ENCODE measurements at regions not wholly inside any gene's neighbourhood (a gene's known extent, or its start where the extent isn't known, plus 50 kb on each side); places are given as distances from the start of the nearest gene placed in this dataset.

- DNase-seq = peak; percentile 10
Observed at GRCh38 chrX:95791876-95792275, 892.8 kb upstream of the DIAPH2 start.

- no peak for DNase-seq
Observed at GRCh38 chrX:95797344-95797743, 887.3 kb upstream of the DIAPH2 start.

GRCh38 chrX:95823796-95824195 lies 860.8 kb upstream of the DIAPH2 start:
- no peak for DNase-seq

GRCh38 chrX:95835223-95835622 lies 849.4 kb upstream of the DIAPH2 start:
- DNase-seq = no peak

GRCh38 chrX:95836517-95836916 lies 848.1 kb upstream of the DIAPH2 start:
- no peak for DNase-seq

- DNase-seq = no peak
Observed at GRCh38 chrX:95841863-95842262, 842.8 kb upstream of the DIAPH2 start.

- no peak for DNase-seq
Observed at GRCh38 chrX:95860127-95860526, 824.5 kb upstream of the DIAPH2 start.

- DNase-seq = no peak
Observed at GRCh38 chrX:95875661-95876060, 809.0 kb upstream of the DIAPH2 start.

- no peak for DNase-seq
Observed at GRCh38 chrX:95878874-95879273, 805.8 kb upstream of the DIAPH2 start.

GRCh38 chrX:95884186-95884585 lies 800.5 kb upstream of the DIAPH2 start:
- DNase-seq = peak; percentile 54

GRCh38 chrX:95885074-95885473 lies 799.6 kb upstream of the DIAPH2 start:
- peak; percentile 72 for DNase-seq

- no peak for DNase-seq
Observed at GRCh38 chrX:95889279-95889678, 795.4 kb upstream of the DIAPH2 start.

- DNase-seq = no peak
Observed at GRCh38 chrX:95893636-95894035, 791.0 kb upstream of the DIAPH2 start.

- DNase-seq = no peak
Observed at GRCh38 chrX:95903490-95903889, 781.2 kb upstream of the DIAPH2 start.

GRCh38 chrX:95903975-95904374 lies 780.7 kb upstream of the DIAPH2 start:
- no peak for DNase-seq

- DNase-seq = no peak
Observed at GRCh38 chrX:95907081-95907480, 777.6 kb upstream of the DIAPH2 start.

GRCh38 chrX:95911062-95911461 lies 773.6 kb upstream of the DIAPH2 start:
- DNase-seq = no peak

GRCh38 chrX:95919605-95920004 lies 765.0 kb upstream of the DIAPH2 start:
- DNase-seq = no peak

- DNase-seq = no peak
Observed at GRCh38 chrX:95945528-95945927, 739.1 kb upstream of the DIAPH2 start.

GRCh38 chrX:95949588-95949987 lies 735.1 kb upstream of the DIAPH2 start:
- DNase-seq = no peak

GRCh38 chrX:95950679-95951078 lies 734.0 kb upstream of the DIAPH2 start:
- no peak for DNase-seq

- DNase-seq = no peak
Observed at GRCh38 chrX:95953564-95953963, 731.1 kb upstream of the DIAPH2 start.

- no peak for DNase-seq
Observed at GRCh38 chrX:95956745-95957144, 727.9 kb upstream of the DIAPH2 start.

- peak; percentile 5 for DNase-seq
Observed at GRCh38 chrX:95973456-95974095, 711.1 kb upstream of the DIAPH2 start.

- DNase-seq = peak; percentile 16
Observed at GRCh38 chrX:95974096-95974470, 710.6 kb upstream of the DIAPH2 start.
